ENCODE measurements at regions not wholly inside any gene's neighbourhood (a gene's known extent, or its start where the extent isn't known, plus 50 kb on each side); places are given as distances from the start of the nearest gene placed in this dataset.

- intact Hi-C loops (cut with DNase I; ENCODE audit: low total_unique reads) = no loop called here
- no peaks in the 10 kb centered on the region for H3K4me1 ChIP-seq
- DNase-seq = no peak
Observed at GRCh38 chr3:134302674-134303073, 52.0 kb upstream of the RYK start.

GRCh38 chr3:134300520-134300919 is 49.9 kb upstream of the RYK start:
- intact Hi-C loops (cut with DNase I; ENCODE audit: low total_unique reads) = loop anchor here (2.0 kb wide), 1 partner anchor 88 kb away; no protein-coding TSS in a partner anchor
- no peaks in the 10 kb centered on the region for H3K27me3 ChIP-seq
- no peaks in the 10 kb centered on the region for H3K36me3 ChIP-seq
- no peak for TF ChIP-seq POLR2A (IDR thresholded peaks at IDR 0.05)
- no peak for TF ChIP-seq CTCF (IDR thresholded peaks at IDR 0.05)
- no peak for DNase-seq
- H3K9me3 ChIP-seq = no peaks in the 10 kb centered on the region
- no peaks in the 10 kb centered on the region for H3K4me1 ChIP-seq
- H3K27ac ChIP-seq = no peak overlapping the region
- H3K4me3 ChIP-seq = no peak overlapping the region

More at GRCh38 chr3:134302674-134303073, 52.0 kb upstream of the RYK start:
- Histone ChIP-seq H3K27ac (no peak overlapping the region), H3K27me3 (no peaks in the 10 kb centered on the region), H3K9me3 (no peaks in the 10 kb centered on the region), H3K4me3 (no peak overlapping the region), H3K36me3 (no peaks in the 10 kb centered on the region)
- TF ChIP-seq POLR2A (IDR thresholded peaks at IDR 0.05) (no peak), CTCF (IDR thresholded peaks at IDR 0.05) (no peak)
